ENCODE measurements at regions not wholly inside any gene's neighbourhood (a gene's known extent, or its start where the extent isn't known, plus 50 kb on each side); places are given as distances from the start of the nearest gene placed in this dataset.

- DNase-seq (ENCODE audit: low read depth in 1 of 2, low spot score in 1 of 2): no peak
- H3K4me1 ChIP-seq (ENCODE audit: low read depth): no peaks in the 10 kb centered on the region
- H3K27ac ChIP-seq: no peak overlapping the region
- H3K36me3 ChIP-seq: no peaks in the 10 kb centered on the region
- H3K9me3 ChIP-seq (ENCODE audit: low read depth): no peaks in the 10 kb centered on the region
- H3K4me3 ChIP-seq: no peak overlapping the region
- no peak for TF ChIP-seq CTCF (IDR thresholded peaks at IDR 0.05; ENCODE audit: low read depth, low read length)
- H3K27me3 ChIP-seq: no peaks in the 10 kb centered on the region
Measured at GRCh38 chr22:34858066-34858465, 207.9 kb upstream of the ISX start.

GRCh38 chr22:34861787-34862186, 204.2 kb upstream of the ISX start:
- no peak for TF ChIP-seq CTCF (IDR thresholded peaks at IDR 0.05; ENCODE audit: low read depth, low read length)
- H3K4me3 ChIP-seq: no peak overlapping the region
- no peak for DNase-seq (ENCODE audit: low read depth in 1 of 2, low spot score in 1 of 2)

GRCh38 chr22:34866081-34866480, 199.9 kb upstream of the ISX start:
- no peak overlapping the region for H3K4me3 ChIP-seq

More at GRCh38 chr22:34861787-34862186, 204.2 kb upstream of the ISX start:
- no peaks in the 10 kb centered on the region for H3K9me3 ChIP-seq (ENCODE audit: low read depth)
- H3K4me1 ChIP-seq (ENCODE audit: low read depth): no peaks in the 10 kb centered on the region
- H3K36me3 ChIP-seq: no peaks in the 10 kb centered on the region
- H3K27me3 ChIP-seq: no peaks in the 10 kb centered on the region
- H3K27ac ChIP-seq: no peak overlapping the region

GRCh38 chr22:34866495-34867131, 199.3 kb upstream of the ISX start:
- Histone ChIP-seq H3K4me3 (no peak overlapping the region), H3K36me3 (no peaks in the 10 kb centered on the region), H3K4me1 (ENCODE audit: low read depth) (peaks cover 6% of the 10 kb centered on the region), H3K27me3 (no peaks in the 10 kb centered on the region), H3K27ac (no peak overlapping the region), H3K9me3 (ENCODE audit: low read depth) (no peaks in the 10 kb centered on the region)
- no peak for TF ChIP-seq CTCF (IDR thresholded peaks at IDR 0.05; ENCODE audit: low read depth, low read length)
- DNase-seq (ENCODE audit: low read depth in 1 of 2, low spot score in 1 of 2): peak in 1 of 2 donors; percentile 11

More at GRCh38 chr22:34866081-34866480, 199.9 kb upstream of the ISX start:
- H3K9me3 ChIP-seq (ENCODE audit: low read depth): no peaks in the 10 kb centered on the region
- TF ChIP-seq CTCF (IDR thresholded peaks at IDR 0.05; ENCODE audit: low read depth, low read length): no peak
- H3K4me1 ChIP-seq (ENCODE audit: low read depth): peaks cover 6% of the 10 kb centered on the region
- no peaks in the 10 kb centered on the region for H3K27me3 ChIP-seq
- H3K27ac ChIP-seq: no peak overlapping the region
- no peak for DNase-seq (ENCODE audit: low read depth in 1 of 2, low spot score in 1 of 2)
- H3K36me3 ChIP-seq: no peaks in the 10 kb centered on the region

- no peak for DNase-seq (ENCODE audit: low read depth in 1 of 2, low spot score in 1 of 2)
- no peaks in the 10 kb centered on the region for H3K27me3 ChIP-seq
Measured at GRCh38 chr22:34877506-34877905, 188.5 kb upstream of the ISX start.

More at GRCh38 chr22:34877506-34877905, 188.5 kb upstream of the ISX start:
- H3K4me1 ChIP-seq (ENCODE audit: low read depth): peaks cover 11% of the 10 kb centered on the region
- no peak overlapping the region for H3K27ac ChIP-seq
- H3K4me3 ChIP-seq: no peak overlapping the region
- H3K36me3 ChIP-seq: no peaks in the 10 kb centered on the region
- no peak for TF ChIP-seq CTCF (IDR thresholded peaks at IDR 0.05; ENCODE audit: low read depth, low read length)
- no peaks in the 10 kb centered on the region for H3K9me3 ChIP-seq (ENCODE audit: low read depth)
